ENCODE measurements at regions not wholly inside any gene's neighbourhood (a gene's known extent, or its start where the extent isn't known, plus 50 kb on each side); places are given as distances from the start of the nearest gene placed in this dataset.

DNA sequence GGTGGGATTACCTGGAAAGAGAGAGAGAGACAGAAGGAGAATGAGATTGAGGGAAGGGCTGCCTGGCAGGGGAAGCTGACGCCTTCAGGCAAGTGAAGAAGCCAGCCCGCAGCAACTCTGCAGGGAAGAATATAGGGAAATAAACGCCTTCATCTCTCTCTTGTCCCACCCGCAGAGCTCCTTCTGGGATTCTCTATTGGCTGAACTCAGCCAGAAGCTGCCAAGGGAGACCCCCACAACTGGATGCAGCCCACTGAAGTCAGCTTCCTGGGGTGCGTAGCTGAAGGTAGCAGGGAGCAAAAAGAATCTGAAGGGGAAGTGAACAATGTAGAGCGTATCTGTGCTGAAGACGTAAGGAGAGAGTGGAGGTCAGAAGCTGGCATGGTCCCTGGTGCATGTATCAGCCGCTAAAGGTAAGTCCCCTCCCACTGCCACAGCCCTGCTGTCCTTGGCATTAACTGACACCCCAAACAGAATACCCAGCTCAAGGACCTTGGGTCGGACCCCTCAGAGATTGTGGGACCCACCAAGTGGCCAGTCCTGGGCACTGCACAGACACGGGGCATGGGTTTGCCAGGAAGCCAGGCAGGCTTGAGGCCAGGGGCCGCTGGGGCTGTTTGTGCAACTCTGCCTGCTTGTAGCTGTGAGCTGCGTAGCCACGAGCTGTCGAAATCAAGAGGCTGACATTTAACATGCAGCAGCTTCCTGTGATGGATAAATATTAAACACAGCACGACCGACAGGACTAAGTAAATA, 469.9 kb downstream of the MN1 start:
- Histone ChIP-seq H3K36me3 (ENCODE audit: insufficient read depth, low read length, poor library complexity, severe bottlenecking) (no peaks in the 10 kb centered on the region), H3K27me3 (replicated peaks; ENCODE audit: insufficient read depth, low read depth, low read length, poor library complexity) (no peaks in the 10 kb centered on the region), H3K9me3 (ENCODE audit: low read depth, low read length, poor library complexity, severe bottlenecking) (no peaks in the 10 kb centered on the region), H3K4me1 (ENCODE audit: insufficient read depth, low read length, poor library complexity, severe bottlenecking) (no peaks in the 10 kb centered on the region), H3K27ac (ENCODE audit: low read depth, low read length, poor library complexity, severe bottlenecking) (no peak overlapping the region), H3K4me3 (ENCODE audit: low read depth, low read length, poor library complexity, severe bottlenecking) (no peak overlapping the region)
- peak; percentile 40 for DNase-seq (ENCODE audit: low spot score)
- intact Hi-C loops (cut with micrococcal nuclease; ENCODE audit: unreplicated experiment): no loop called here
- TF ChIP-seq, protein P1, sequence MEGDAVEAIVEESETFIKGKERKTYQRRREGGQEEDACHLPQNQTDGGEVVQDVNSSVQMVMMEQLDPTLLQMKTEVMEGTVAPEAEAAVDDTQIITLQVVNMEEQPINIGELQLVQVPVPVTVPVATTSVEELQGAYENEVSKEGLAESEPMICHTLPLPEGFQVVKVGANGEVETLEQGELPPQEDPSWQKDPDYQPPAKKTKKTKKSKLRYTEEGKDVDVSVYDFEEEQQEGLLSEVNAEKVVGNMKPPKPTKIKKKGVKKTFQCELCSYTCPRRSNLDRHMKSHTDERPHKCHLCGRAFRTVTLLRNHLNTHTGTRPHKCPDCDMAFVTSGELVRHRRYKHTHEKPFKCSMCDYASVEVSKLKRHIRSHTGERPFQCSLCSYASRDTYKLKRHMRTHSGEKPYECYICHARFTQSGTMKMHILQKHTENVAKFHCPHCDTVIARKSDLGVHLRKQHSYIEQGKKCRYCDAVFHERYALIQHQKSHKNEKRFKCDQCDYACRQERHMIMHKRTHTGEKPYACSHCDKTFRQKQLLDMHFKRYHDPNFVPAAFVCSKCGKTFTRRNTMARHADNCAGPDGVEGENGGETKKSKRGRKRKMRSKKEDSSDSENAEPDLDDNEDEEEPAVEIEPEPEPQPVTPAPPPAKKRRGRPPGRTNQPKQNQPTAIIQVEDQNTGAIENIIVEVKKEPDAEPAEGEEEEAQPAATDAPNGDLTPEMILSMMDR (conservative IDR thresholded peaks at IDR 0.05; ENCODE audit: low read depth, low read length): peak; percentile 46
- no peak for TF ChIP-seq EZH2 (IDR thresholded peaks at IDR 0.05; ENCODE audit: borderline replicate concordance, low read depth, low read length, poor library complexity, severe bottlenecking)
- ChIA-PET CTCF (no interaction called here), POLR2A (ENCODE audit: low non-redundant PET) (no interaction called here)
- no TSS peak for BruUV-seq (replicated peaks)

DNA sequence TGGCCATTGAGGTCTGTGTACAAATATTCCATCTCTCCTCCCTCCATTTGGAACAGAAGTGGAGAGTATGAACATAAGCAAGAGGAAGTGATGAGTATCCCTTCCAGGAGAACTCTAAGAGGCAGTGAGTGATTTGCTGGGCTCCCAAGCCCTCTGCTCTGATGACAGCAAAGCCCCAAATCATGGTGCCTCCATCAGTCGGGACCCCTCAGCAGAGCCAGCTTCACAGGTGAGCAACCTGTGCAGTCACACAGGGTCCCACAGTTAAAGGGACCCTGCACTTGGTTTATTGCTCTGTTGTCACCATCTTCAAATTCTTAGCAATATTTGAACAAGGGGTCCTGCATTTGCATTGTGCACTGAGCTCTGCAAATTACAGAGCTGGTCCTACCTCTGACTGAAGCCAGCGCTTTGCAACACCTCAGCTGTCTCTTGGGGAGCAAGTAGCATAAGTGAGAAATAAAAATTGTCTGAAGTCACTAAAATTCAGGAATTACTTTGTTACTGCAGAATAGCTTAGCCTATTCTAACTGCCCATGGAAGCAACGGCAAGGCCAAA, 466.4 kb downstream of the MN1 start:
- POLR2A ChIA-PET (ENCODE audit: low non-redundant PET): no interaction called here
- no peak for DNase-seq (ENCODE audit: low spot score)
- H3K4me1 ChIP-seq (ENCODE audit: insufficient read depth, low read length, poor library complexity, severe bottlenecking): no peaks in the 10 kb centered on the region
- H3K9me3 ChIP-seq (ENCODE audit: low read depth, low read length, poor library complexity, severe bottlenecking): no peaks in the 10 kb centered on the region
- H3K36me3 ChIP-seq (ENCODE audit: insufficient read depth, low read length, poor library complexity, severe bottlenecking): no peaks in the 10 kb centered on the region
- intact Hi-C loops (cut with micrococcal nuclease; ENCODE audit: unreplicated experiment): no loop called here
- no peak overlapping the region for H3K4me3 ChIP-seq (ENCODE audit: low read depth, low read length, poor library complexity, severe bottlenecking)
- H3K27ac ChIP-seq (ENCODE audit: low read depth, low read length, poor library complexity, severe bottlenecking): no peak overlapping the region
- no peak for TF ChIP-seq EZH2 (IDR thresholded peaks at IDR 0.05; ENCODE audit: borderline replicate concordance, low read depth, low read length, poor library complexity, severe bottlenecking)
- TF ChIP-seq, protein P1 (conservative IDR thresholded peaks at IDR 0.05; ENCODE audit: low read depth, low read length): no peak
- no TSS peak for BruUV-seq (replicated peaks)
- CTCF ChIA-PET: no interaction called here
- no peaks in the 10 kb centered on the region for H3K27me3 ChIP-seq (replicated peaks; ENCODE audit: insufficient read depth, low read depth, low read length, poor library complexity)

DNA sequence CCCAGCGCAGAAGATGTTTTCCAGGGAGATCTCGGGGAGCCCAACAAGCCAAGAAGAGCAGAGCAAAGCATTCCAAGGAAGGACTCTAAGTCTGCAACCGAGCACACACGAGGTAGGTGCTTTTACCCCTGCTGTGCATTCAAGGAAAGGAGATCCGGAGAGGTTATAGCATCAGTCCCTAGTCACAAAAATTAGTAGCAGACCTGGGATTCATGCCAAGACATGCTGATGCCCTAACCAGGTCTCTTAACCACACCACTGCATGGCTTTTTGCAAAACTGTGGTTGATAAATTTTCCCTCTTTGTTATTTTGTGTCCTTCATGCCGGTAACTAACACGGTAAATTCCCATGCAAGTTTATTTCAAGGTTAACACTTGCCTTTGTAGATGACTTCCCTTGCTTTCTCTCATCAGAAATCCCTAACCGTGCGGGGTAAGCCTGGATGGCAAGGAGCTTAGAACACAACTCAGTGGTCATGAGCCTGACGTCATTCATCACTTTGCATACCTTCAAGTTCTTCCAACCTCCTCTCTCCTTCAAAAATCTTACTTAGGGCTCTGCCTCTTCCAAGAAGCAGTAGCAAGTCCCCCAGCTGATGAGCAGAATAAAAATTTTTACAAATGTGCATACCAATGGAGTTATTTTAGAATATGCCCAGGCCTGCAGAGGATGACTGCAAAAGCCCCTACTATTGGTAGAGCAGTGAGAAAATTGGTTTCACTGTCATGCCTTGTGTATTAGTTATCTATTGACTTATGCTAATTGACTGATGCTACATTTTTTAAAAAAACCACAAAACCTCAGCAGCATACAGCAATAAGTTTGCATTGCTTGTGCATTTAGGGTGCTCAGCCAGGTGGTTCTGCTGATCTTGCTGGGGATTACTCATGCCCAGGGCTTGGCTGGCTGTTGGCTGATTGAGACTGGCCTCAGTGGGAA, 465.1 kb downstream of the MN1 start:
- no peak for DNase-seq (ENCODE audit: low spot score)
- Histone ChIP-seq H3K4me3 (ENCODE audit: low read depth, low read length, poor library complexity, severe bottlenecking) (no peak overlapping the region), H3K9me3 (ENCODE audit: low read depth, low read length, poor library complexity, severe bottlenecking) (no peaks in the 10 kb centered on the region), H3K27ac (ENCODE audit: low read depth, low read length, poor library complexity, severe bottlenecking) (no peak overlapping the region), H3K4me1 (ENCODE audit: insufficient read depth, low read length, poor library complexity, severe bottlenecking) (no peaks in the 10 kb centered on the region), H3K36me3 (ENCODE audit: insufficient read depth, low read length, poor library complexity, severe bottlenecking) (no peaks in the 10 kb centered on the region), H3K27me3 (replicated peaks; ENCODE audit: insufficient read depth, low read depth, low read length, poor library complexity) (no peaks in the 10 kb centered on the region)
- no TSS peak for BruUV-seq (replicated peaks)
- intact Hi-C loops (cut with micrococcal nuclease; ENCODE audit: unreplicated experiment): no loop called here
- TF ChIP-seq, protein P1 (conservative IDR thresholded peaks at IDR 0.05; ENCODE audit: low read depth, low read length): no peak
- no peak for TF ChIP-seq EZH2 (IDR thresholded peaks at IDR 0.05; ENCODE audit: borderline replicate concordance, low read depth, low read length, poor library complexity, severe bottlenecking)
- ChIA-PET CTCF (no interaction called here), POLR2A (ENCODE audit: low non-redundant PET) (no interaction called here)

Data from A673 (cell line).